ENCODE measurements at regions not wholly inside any gene's neighbourhood (a gene's known extent, or its start where the extent isn't known, plus 50 kb on each side); places are given as distances from the start of the nearest gene placed in this dataset.

DNA sequence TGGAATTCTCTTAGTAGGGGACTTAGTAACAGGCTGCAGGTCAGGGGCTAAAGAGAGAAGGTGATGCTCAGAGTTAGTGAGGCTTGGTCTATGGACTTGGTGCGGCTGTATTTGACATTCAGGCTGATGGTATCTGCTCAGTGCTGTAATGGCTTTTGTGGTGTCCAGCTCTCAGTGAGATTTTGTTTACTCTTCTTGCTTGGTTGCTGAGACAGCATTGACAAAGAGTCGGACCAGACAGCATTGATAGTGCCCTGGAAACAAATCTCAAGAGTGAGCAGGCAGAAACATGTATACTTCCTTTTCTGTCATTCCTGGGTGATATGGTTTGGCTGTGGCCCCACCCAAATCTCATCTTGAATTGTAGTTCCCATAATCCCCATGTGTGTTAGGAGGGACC is 202.0 kb downstream of the STK31 start:
- Histone ChIP-seq H2BK120ac (ENCODE audit: low read depth, low read length) (no peak overlapping the region), H3K4me2 (ENCODE audit: low read depth, low read length) (no peak overlapping the region), H2AFZ (replicated peaks; ENCODE audit: low read length, poor library complexity) (no peak overlapping the region), H3K4me3 (ENCODE audit: insufficient read depth, low read depth, low read length) (no peak overlapping the region), H4K5ac (ENCODE audit: low read depth, low read length) (no peak overlapping the region), H3K27ac (ENCODE audit: insufficient read depth, low read length) (no peak overlapping the region), H4K91ac (ENCODE audit: insufficient read depth, low read depth, low read length) (no peak overlapping the region), H3K9me1 (ENCODE audit: insufficient read depth, low read length) (no peaks in the 10 kb centered on the region), H2BK20ac (ENCODE audit: low read depth, low read length) (no peak overlapping the region), H3K23ac (ENCODE audit: low read depth, low read length) (no peak overlapping the region), H3K56ac (ENCODE audit: extremely low read depth, insufficient read depth, low read length) (no peak overlapping the region), H3K9me3 (ENCODE audit: control insufficient read depth, insufficient read depth, low read length) (no peaks in the 10 kb centered on the region), H3K4me1 (ENCODE audit: control insufficient read depth, insufficient read depth, low read length) (no peaks in the 10 kb centered on the region), H3K18ac (ENCODE audit: low read depth, low read length) (no peak overlapping the region), H3K9ac (ENCODE audit: low read depth, low read length) (no peak overlapping the region), H3K4ac (ENCODE audit: low read depth, low read length) (no peak overlapping the region), H3K36me3 (ENCODE audit: control insufficient read depth, insufficient read depth, low read length) (no peaks in the 10 kb centered on the region), H3K79me1 (ENCODE audit: low read depth in 1 of 2, low read length in 2 of 2) (no peaks in the 10 kb centered on the region), H4K8ac (ENCODE audit: low read depth in 2 of 2, low read length in 2 of 2) (no peak overlapping the region), H3K27me3 (ENCODE audit: control insufficient read depth, insufficient read depth, low read length) (no peaks in the 10 kb centered on the region), H2BK15ac (ENCODE audit: low read depth, low read length) (no peak overlapping the region), H4K20me1 (ENCODE audit: insufficient read depth, low read length) (no peaks in the 10 kb centered on the region), H2BK5ac (ENCODE audit: low read depth, low read length, poor library complexity, severe bottlenecking) (no peak overlapping the region), H3K14ac (replicated peaks; ENCODE audit: low read depth, low read length) (no peak overlapping the region), H2AK9ac (replicated peaks; ENCODE audit: low read depth, low read length, poor library complexity) (no peak overlapping the region), H2AK5ac (ENCODE audit: low read depth, low read length) (no peak overlapping the region)
- WGBS, 2 experiments (ENCODE audit: extremely low coverage in 2 of 2, insufficient read length in 1 of 2), result 100% methylated on average over 1 of the region's 2 CpGs; no CpG with 5 or more reads in 1 of the 2 experiments
- ChIA-PET CTCF (no interaction called here), POLR2A (ENCODE audit: unreplicated experiment) (no interaction called here)
- TF ChIP-seq RFX5 (IDR thresholded peaks at IDR 0.05; ENCODE audit: low read depth, low read length) (no peak), NFE2L2 (IDR thresholded peaks at IDR 0.05; ENCODE audit: low read depth, low read length) (no peak), RCOR1 (IDR thresholded peaks at IDR 0.05; ENCODE audit: insufficient replicate concordance, low read length) (no peak), CEBPB (IDR thresholded peaks at IDR 0.05; ENCODE audit: low read depth, low read length) (no peak), ELK1 (IDR thresholded peaks at IDR 0.05; ENCODE audit: borderline replicate concordance, low read depth, low read length) (no peak), SMC3 (IDR thresholded peaks at IDR 0.05; ENCODE audit: low read depth, low read length) (no peak), MAFK (IDR thresholded peaks at IDR 0.05; ENCODE audit: low read depth, low read length) (no peak)
- in situ Hi-C loops (cut with MboI; ENCODE audit: low sequenced_read_pairs) (no loop called here), intact Hi-C loops (cut with micrococcal nuclease) (no loop called here), dilution Hi-C loops (cut with HindIII; ENCODE audit: low sequenced_read_pairs, unreplicated experiment) (no loop called here)
- DNase-seq (no peak), ATAC-seq (ENCODE audit: low read depth) (no peak)
- no TSS peak for BruUV-seq (replicated peaks)

Data from IMR-90 (cell line).